ENCODE measurements at regions not wholly inside any gene's neighbourhood (a gene's known extent, or its start where the extent isn't known, plus 50 kb on each side); places are given as distances from the start of the nearest gene placed in this dataset.

DNA sequence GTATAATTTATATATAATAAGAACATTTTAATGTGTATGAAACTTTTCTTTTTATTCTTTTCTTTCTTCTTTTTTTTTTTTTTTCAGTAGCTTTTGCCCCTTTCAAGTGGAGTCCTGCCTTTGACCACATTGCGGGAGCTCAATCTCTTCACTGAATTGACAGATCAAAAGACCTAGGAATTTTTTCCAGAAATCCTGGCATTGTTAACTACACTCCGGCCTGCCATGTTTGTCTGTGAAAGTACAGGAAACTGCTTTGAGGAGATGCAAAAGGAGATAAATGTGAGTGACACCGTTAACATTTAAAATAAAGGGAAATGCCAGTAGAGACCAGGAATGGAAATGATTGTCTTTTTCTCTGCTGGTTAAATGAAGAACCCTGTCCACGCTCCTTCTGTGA lies 159.3 kb upstream of the VCX3A start:
- DNase-seq (ENCODE audit: insufficient read length, low spot score) (no peak), FAIRE-seq (no peak)
- TF ChIP-seq POU2F2 (IDR thresholded peaks at IDR 0.05; ENCODE audit: low read depth, low read length) (no peak), POLR2A (IDR thresholded peaks at IDR 0.05; ENCODE audit: low read depth, low read length) (no peak), POLR2AphosphoS5 (IDR thresholded peaks at IDR 0.05; ENCODE audit: low read depth, low read length) (no peak), SPI1 (IDR thresholded peaks at IDR 0.05; ENCODE audit: low read depth, low read length) (no peak), PAX5 (IDR thresholded peaks at IDR 0.05; ENCODE audit: insufficient read depth, low read length, severe bottlenecking) (no peak), TAF1 (IDR thresholded peaks at IDR 0.05; ENCODE audit: low read depth, low read length) (no peak)

GRCh38 chrX:6693051-6693450 lies 158.1 kb upstream of the VCX3A start:
- DNase-seq (ENCODE audit: insufficient read length, low spot score) (no peak), FAIRE-seq (no peak)
- TF ChIP-seq POU2F2 (IDR thresholded peaks at IDR 0.05; ENCODE audit: low read depth, low read length) = no peak
- TF ChIP-seq POLR2AphosphoS5 (IDR thresholded peaks at IDR 0.05; ENCODE audit: low read depth, low read length) = no peak
- TF ChIP-seq TAF1 (IDR thresholded peaks at IDR 0.05; ENCODE audit: low read depth, low read length) = no peak
- no peak for TF ChIP-seq POLR2A (IDR thresholded peaks at IDR 0.05; ENCODE audit: low read depth, low read length)
- TF ChIP-seq PAX5 (IDR thresholded peaks at IDR 0.05; ENCODE audit: insufficient read depth, low read length, severe bottlenecking) = no peak
- TF ChIP-seq SPI1 (IDR thresholded peaks at IDR 0.05; ENCODE audit: low read depth, low read length) = no peak

- TF ChIP-seq PAX5 (IDR thresholded peaks at IDR 0.05; ENCODE audit: insufficient read depth, low read length, severe bottlenecking) (no peak), SPI1 (IDR thresholded peaks at IDR 0.05; ENCODE audit: low read depth, low read length) (no peak), POLR2A (IDR thresholded peaks at IDR 0.05; ENCODE audit: low read depth, low read length) (no peak), TAF1 (IDR thresholded peaks at IDR 0.05; ENCODE audit: low read depth, low read length) (no peak), POLR2AphosphoS5 (IDR thresholded peaks at IDR 0.05; ENCODE audit: low read depth, low read length) (no peak), POU2F2 (IDR thresholded peaks at IDR 0.05; ENCODE audit: low read depth, low read length) (no peak)
- DNase-seq (ENCODE audit: insufficient read length, low spot score) = no peak
- no peak for FAIRE-seq
Observed at GRCh38 chrX:6685489-6685888, 150.6 kb upstream of the VCX3A start.

- no peak for TF ChIP-seq SPI1 (IDR thresholded peaks at IDR 0.05; ENCODE audit: low read depth, low read length)
- no peak for TF ChIP-seq POLR2A (IDR thresholded peaks at IDR 0.05; ENCODE audit: low read depth, low read length)
- no peak for TF ChIP-seq TAF1 (IDR thresholded peaks at IDR 0.05; ENCODE audit: low read depth, low read length)
- 0 out of 2 replicates have a peak, but pooled peaks have one; percentile 40 for TF ChIP-seq POU2F2 (IDR thresholded peaks at IDR 0.05; ENCODE audit: low read depth, low read length)
- peak; percentile 20 for FAIRE-seq
- no peak for DNase-seq (ENCODE audit: insufficient read length, low spot score)
Observed at GRCh38 chrX:6683353-6683752, 148.4 kb upstream of the VCX3A start.

- DNase-seq (ENCODE audit: insufficient read length, low spot score) (no peak), FAIRE-seq (no peak)
Observed at GRCh38 chrX:6681521-6682145, 146.7 kb upstream of the VCX3A start.

GRCh38 chrX:6679988-6680387 lies 145.1 kb upstream of the VCX3A start:
- DNase-seq (ENCODE audit: insufficient read length, low spot score) (no peak), FAIRE-seq (no peak)
- TF ChIP-seq POLR2A (IDR thresholded peaks at IDR 0.05; ENCODE audit: low read depth, low read length) (no peak), SPI1 (IDR thresholded peaks at IDR 0.05; ENCODE audit: low read depth, low read length) (no peak), PAX5 (IDR thresholded peaks at IDR 0.05; ENCODE audit: insufficient read depth, low read length, severe bottlenecking) (no peak), POLR2AphosphoS5 (IDR thresholded peaks at IDR 0.05; ENCODE audit: low read depth, low read length) (no peak), POU2F2 (IDR thresholded peaks at IDR 0.05; ENCODE audit: low read depth, low read length) (no peak), TAF1 (IDR thresholded peaks at IDR 0.05; ENCODE audit: low read depth, low read length) (no peak)

More at GRCh38 chrX:6681521-6682145, 146.7 kb upstream of the VCX3A start:
- no peak for TF ChIP-seq SPI1 (IDR thresholded peaks at IDR 0.05; ENCODE audit: low read depth, low read length)
- TF ChIP-seq POLR2A (IDR thresholded peaks at IDR 0.05; ENCODE audit: low read depth, low read length) = no peak
- TF ChIP-seq POU2F2 (IDR thresholded peaks at IDR 0.05; ENCODE audit: low read depth, low read length) = no peak
- TF ChIP-seq TAF1 (IDR thresholded peaks at IDR 0.05; ENCODE audit: low read depth, low read length) = no peak
- no peak for TF ChIP-seq PAX5 (IDR thresholded peaks at IDR 0.05; ENCODE audit: insufficient read depth, low read length, severe bottlenecking)
- TF ChIP-seq POLR2AphosphoS5 (IDR thresholded peaks at IDR 0.05; ENCODE audit: low read depth, low read length) = no peak

- no peak for FAIRE-seq
- no peak for DNase-seq (ENCODE audit: insufficient read length, low spot score)
- TF ChIP-seq POU2F2 (IDR thresholded peaks at IDR 0.05; ENCODE audit: low read depth, low read length) = no peak
- no peak for TF ChIP-seq SPI1 (IDR thresholded peaks at IDR 0.05; ENCODE audit: low read depth, low read length)
- TF ChIP-seq TAF1 (IDR thresholded peaks at IDR 0.05; ENCODE audit: low read depth, low read length) = no peak
- TF ChIP-seq POLR2AphosphoS5 (IDR thresholded peaks at IDR 0.05; ENCODE audit: low read depth, low read length) = no peak
- TF ChIP-seq PAX5 (IDR thresholded peaks at IDR 0.05; ENCODE audit: insufficient read depth, low read length, severe bottlenecking) = no peak
- no peak for TF ChIP-seq POLR2A (IDR thresholded peaks at IDR 0.05; ENCODE audit: low read depth, low read length)
Observed at GRCh38 chrX:6679550-6679949, 144.6 kb upstream of the VCX3A start.

GRCh38 chrX:6678313-6678712 lies 143.4 kb upstream of the VCX3A start:
- FAIRE-seq = no peak
- TF ChIP-seq PAX5 (IDR thresholded peaks at IDR 0.05; ENCODE audit: insufficient read depth, low read length, severe bottlenecking) (no peak), TAF1 (IDR thresholded peaks at IDR 0.05; ENCODE audit: low read depth, low read length) (no peak), POLR2AphosphoS5 (IDR thresholded peaks at IDR 0.05; ENCODE audit: low read depth, low read length) (no peak), SPI1 (IDR thresholded peaks at IDR 0.05; ENCODE audit: low read depth, low read length) (no peak), POU2F2 (IDR thresholded peaks at IDR 0.05; ENCODE audit: low read depth, low read length) (no peak), POLR2A (IDR thresholded peaks at IDR 0.05; ENCODE audit: low read depth, low read length) (no peak)
- DNase-seq (ENCODE audit: insufficient read length, low spot score) = no peak

GRCh38 chrX:6674734-6675133 lies 139.8 kb upstream of the VCX3A start:
- DNase-seq (ENCODE audit: insufficient read length, low spot score) (no peak), FAIRE-seq (no peak)
- no peak for TF ChIP-seq TAF1 (IDR thresholded peaks at IDR 0.05; ENCODE audit: low read depth, low read length)
- TF ChIP-seq POLR2A (IDR thresholded peaks at IDR 0.05; ENCODE audit: low read depth, low read length) = no peak
- no peak for TF ChIP-seq POLR2AphosphoS5 (IDR thresholded peaks at IDR 0.05; ENCODE audit: low read depth, low read length)
- TF ChIP-seq POU2F2 (IDR thresholded peaks at IDR 0.05; ENCODE audit: low read depth, low read length) = no peak
- no peak for TF ChIP-seq SPI1 (IDR thresholded peaks at IDR 0.05; ENCODE audit: low read depth, low read length)
- no peak for TF ChIP-seq PAX5 (IDR thresholded peaks at IDR 0.05; ENCODE audit: insufficient read depth, low read length, severe bottlenecking)

Measured in GM12891 (cell line).